Cerebellar nuclear complex (tissue), 1 donor: ENCODE measurements at regions not wholly inside any gene's neighbourhood (a gene's known extent, or its start where the extent isn't known, plus 50 kb on each side); places are given as distances from the start of the nearest gene placed in this dataset.
"Not testable (repeated sequence)": the region's sequence is repeated elsewhere in the genome, so short reads cannot be mapped to it uniquely, and the experiment has no call there.

Experiments used
- DNase-seq, 2 experiments: peaks; one replicate each; lab custom pipeline; 2025; lab: John Stamatoyannopoulos, UW

DNA sequence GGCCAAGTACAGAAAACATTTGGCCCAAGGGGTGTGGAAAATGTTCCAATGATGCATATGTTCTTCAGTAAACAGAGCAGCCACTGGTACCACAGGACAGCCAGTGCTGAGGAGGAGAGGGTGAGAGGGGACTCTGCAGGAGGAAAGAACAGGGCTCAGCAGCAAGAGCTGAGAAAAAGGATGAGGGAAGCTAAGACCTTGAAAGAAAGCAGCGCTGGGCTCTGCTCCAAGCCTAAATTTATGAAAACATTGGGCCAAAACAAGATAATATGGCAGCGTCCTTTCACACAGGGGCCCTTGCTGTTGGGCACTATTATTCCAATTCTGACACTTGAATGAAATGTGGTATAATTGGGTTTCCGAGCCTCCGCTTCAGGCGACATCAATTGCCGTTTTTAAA is 939.0 kb upstream of the FANCL start:
- DNase-seq = no peak

DNA sequence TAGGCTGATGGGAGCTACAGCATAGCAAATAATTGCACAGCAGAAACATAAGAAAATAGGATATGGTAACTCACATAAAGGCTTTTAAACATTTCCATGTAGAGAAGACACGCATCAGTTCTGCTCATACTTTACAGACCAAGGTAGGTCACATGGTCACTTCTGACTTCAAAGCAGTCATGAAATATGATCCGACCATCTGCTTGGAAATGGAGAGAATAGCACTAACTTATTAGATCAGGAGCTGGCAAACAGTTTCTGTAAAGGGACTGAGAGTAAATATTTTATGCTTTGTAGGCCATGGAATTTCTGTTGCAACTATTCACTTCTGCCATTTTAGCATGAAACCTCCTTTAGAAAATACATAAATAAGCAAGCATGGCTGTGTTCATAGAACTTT is 936.6 kb upstream of the FANCL start:
- DNase-seq = no peak

DNA sequence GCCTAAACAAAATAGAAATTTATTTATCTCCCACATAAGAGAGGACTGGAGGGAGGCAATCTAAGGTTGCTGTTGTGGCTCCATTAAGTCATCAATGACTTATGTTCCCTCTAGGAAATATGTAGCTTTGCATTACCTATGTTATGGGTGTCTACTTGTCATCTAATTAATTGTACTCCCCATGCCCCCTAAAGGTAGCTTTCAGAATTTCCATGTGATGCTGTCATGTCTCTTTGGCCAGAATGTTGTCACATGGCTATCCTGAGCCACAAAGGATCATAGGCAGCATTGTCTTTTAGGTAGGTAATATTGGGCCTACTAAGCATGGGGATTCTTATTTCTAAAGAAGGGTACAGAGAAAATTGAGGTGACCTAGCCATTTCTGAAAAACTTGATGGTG is 935.6 kb upstream of the FANCL start:
- no peak for DNase-seq

DNA sequence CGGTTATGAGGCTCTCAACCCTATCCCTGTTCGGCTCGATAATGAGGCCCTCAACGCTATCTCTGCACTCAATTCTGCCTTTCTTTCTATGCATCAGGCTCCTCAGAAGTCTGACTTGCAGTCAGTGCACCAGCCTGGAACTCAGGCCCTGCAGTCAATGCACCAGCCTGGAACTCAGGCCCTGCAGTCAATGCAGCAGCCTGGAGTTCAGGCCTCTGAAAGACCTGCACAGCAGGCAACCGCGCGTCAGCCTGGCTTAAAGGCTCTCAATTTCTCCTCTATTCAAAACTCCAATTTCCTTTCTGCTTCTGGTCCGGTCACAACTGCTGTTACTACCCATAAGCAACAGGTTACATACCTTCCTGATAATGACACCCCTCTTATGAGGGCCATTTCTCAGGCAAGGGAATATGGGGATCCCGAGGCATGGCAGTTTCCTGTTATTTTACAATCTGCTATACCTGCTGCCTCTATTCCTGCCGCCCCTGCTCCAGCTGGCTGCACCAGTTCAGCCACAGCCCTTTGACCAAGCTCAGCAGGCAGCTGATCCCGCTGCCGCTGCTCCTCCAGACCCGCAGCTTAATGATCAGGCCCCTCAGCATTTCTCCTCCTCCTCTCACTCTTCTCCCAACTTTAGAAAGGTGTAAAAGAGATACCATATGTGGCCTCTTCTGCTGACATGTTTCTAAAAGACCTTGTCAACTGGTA is 933.6 kb upstream of the FANCL start:
- DNase-seq = no peak

DNA sequence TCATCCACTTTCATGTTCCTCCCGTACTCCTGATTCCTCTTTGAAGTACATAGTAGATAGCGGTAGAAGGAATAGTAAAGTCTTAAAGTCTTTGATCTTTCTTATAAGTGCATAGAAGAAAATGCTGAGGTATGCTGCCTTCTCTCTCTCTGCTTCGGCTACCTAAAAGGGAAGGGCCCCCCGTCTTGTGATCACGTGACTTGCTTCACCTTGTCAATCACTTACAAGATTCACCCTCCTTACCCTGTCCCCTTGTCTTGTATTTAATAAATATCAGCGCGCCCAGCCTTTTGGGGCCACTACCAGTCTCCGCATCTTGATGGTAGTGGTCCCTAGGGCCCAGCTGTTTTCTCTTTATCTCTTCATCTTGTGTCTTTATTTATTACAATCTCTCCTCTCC is 932.2 kb upstream of the FANCL start:
- DNase-seq = no peak

DNA sequence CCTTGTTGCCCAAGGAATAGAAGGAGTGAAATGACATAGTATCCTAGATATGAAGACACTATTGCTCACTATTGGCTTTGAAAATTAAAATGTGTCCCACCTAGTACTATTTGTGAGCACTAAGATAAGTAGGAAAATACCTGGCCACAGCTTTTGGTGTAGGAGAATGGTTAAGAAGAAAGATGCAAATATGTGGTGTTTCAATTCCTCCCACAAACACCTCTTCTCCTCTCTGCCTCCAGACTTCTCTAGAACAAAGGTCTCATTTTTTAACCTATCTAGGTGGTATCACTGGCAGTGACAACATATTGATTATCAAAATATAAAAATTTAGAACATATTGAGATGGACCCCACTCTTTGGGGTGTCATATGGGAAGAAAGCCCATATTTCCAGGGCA is 929.9 kb upstream of the FANCL start:
- no peak for DNase-seq

DNA sequence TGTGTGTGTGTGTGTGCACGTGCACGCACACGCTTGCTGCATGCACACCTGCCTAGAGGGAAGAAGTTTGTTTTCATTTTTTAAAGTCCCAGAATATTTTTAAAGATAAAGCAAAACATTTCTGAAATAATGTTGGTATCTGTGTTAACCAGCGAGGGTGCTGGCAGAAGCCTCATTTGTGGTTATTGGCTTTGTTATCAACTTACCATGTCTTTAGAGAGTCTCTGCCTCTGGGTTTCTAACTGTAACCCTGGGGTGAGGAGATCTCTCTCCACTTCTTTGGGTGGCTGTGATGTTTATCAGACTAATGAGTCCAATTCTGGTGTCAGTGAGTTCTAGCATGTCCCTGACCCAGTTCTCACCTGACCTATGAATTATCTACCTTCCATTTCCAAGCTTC is 927.6 kb upstream of the FANCL start:
- no peak for DNase-seq

DNA sequence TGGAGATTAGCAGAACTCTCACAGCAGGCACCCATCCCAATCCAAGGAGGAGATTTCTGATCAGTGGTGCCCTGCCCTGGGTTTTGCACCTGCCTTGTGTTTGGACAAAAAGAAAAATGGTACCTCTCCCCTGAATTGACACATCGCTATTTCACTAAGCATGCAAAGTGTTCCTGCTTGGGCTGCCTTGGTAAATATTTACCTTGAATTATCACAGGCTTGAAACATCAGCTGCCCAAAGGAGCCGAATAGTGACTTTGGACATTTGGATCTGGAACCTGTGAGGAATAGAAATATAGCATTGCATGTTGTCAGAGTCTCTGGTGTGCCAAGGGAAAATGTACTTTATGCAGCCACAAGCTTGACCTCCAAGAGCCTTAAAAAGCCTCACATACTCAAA is 926.4 kb upstream of the FANCL start:
- DNase-seq = no peak

DNA sequence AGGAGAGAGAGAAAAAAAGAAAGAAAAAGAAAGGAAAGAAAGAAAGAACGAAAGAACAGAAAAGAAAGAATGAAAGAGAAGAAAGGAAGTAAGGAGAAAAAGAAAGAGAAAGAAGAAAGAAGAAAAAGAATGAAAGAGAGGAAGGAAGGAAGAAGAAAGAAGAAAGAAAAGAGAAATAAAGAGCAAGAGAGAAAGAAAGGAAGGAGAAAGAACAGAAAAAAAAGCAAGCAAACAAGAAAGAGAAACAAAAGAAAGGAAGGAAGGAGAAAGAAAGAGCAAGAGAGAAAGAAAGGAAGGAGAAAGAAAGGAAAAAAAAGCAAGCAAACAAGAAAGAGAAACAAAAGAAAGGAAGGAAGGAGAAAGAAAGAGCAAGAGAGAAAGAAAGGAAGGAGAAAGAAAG is 916.8 kb upstream of the FANCL start:
- not testable (repeated sequence) for DNase-seq

DNA sequence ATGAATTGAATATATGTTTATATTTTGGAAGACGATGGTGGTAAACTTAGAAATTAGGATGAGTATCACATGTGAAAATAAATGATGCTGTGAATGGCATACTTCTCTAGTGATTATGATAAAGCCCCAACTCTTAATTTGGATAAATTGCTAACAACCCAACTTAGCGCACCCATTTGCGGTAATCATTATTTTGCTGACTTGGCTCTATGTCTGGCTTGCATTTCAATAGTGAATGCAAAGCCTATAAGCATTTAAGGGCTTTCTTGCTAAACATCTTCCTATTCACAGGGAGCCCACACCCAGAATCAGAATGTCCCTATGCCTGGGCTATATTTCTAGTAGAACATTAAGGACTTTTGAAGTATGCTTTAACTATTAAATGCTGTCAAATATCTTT is 910.7 kb upstream of the FANCL start:
- no peak for DNase-seq

DNA sequence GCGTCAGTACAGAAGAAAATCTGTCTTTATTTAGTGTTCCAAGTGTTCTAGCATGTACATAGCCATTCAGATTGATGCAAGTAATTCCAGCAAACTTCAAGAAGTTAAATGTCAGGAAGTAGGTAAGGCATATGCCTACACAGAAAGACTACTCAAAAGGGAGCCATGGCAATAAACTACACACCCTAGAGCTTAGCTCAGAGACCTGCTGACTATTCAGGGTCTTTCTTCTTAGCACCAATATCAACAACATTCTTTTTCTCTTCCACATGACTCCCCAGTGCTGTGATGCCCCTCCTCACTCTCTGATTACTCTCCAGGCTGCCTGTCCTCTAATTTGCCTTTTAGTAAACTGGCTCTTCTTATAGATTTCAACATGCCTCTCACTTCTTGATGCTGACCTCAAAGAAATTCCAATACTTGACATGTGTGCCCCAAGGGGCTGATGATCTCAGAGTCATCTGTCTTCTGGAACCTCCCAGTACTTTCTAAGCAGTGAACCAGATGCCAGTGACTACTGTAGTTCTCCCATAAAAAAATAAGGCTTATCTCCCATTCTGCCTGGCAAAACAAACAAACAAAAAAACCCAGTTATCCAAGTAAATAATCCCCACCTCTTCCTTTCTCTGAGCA is 909.2 kb upstream of the FANCL start:
- no peak for DNase-seq

DNA sequence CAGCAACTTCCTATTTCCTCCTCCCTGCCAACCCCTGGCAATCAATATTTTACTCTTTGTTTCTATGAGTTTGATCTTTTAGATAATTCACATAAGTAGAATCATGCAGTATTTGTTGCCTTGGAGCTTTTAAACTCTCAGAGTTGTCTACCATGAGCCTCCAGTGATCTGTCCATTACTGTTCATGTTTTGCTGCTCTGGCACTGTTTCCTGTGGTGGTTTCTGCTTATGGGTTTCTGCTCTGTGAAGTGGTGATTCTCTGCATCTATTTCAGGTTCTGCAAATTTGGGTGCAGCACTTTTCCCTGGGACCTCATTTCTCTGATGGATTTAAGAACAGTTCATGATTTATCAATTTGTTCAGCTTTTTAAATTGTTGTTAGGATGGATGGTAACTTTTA is 908.1 kb upstream of the FANCL start:
- DNase-seq = no peak

DNA sequence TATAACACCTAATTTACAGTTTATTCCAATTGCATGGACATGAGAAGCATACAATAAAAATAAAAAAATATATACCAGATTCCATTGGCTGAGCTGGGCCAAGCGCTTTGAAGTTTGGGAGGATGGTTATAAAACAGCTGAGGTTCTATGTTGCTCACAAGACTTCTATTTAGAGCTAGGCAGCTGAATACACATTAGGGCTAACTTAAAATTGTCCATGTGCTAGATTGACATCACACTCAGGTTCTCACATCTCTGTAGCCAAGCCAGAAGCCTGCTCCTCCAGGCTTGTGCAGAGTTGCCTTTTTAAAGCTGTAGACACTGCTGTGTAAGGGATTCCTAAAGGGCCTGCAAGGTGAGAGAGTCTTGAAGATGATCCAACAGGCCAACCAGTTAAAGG is 871.1 kb upstream of the FANCL start:
- no peak for DNase-seq

DNA sequence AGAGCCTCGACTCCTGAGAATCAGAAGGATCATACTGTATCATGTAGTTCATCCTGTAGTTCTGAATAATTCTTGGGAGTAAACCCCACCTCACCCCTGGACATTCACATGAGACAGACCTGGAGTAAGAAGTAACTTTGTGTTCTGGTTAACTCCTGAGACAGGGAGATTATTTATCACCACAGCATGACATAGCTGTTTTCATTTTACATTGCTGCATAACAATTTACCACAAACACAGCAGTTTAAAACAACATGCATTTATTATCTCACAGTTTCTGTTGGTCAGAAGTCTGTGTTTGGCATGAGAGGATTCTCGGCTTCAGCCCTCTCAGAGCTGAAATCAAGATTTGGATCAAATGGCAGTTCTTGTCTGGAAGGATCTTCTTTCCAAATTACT is 855.8 kb upstream of the FANCL start:
- DNase-seq = no peak

DNA sequence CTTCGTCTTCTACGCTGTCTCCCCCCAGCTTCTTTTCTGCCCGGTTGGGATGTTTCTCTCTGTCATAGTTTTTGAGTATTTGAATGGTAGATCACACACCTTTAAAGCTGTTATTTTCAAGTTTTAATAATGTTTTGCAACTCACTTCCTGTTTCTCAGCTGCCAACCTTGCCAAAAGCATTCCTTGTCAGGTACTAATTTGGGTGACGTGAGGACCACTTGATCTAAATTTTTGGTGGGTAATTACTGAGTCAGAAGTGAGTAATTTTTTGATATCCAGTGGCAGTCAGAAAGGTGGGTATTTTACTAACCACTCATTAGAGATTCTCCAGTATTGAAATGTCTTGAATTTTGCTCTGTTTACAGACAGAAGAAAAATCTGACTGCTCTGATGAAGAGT is 852.4 kb upstream of the FANCL start:
- DNase-seq = no peak

DNA sequence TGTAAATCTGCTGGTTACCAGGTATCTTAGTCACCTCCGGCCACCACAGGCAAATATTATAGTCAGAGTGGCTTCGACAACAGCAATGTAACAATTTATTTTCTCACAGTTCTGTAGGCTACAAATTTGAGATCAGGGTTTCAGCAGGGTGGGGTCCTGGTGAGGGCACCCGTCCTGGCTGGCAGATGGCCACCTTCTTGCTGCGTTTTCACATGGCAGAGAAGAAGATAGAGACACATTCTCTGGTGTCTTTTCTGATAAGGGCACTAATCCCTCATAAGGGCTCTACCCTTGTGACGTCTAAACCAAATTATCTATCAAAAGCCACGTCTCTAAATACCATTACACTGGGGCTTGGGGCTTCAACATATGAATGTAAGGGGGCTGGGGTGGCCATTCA is 843.2 kb upstream of the FANCL start:
- no peak for DNase-seq

DNA sequence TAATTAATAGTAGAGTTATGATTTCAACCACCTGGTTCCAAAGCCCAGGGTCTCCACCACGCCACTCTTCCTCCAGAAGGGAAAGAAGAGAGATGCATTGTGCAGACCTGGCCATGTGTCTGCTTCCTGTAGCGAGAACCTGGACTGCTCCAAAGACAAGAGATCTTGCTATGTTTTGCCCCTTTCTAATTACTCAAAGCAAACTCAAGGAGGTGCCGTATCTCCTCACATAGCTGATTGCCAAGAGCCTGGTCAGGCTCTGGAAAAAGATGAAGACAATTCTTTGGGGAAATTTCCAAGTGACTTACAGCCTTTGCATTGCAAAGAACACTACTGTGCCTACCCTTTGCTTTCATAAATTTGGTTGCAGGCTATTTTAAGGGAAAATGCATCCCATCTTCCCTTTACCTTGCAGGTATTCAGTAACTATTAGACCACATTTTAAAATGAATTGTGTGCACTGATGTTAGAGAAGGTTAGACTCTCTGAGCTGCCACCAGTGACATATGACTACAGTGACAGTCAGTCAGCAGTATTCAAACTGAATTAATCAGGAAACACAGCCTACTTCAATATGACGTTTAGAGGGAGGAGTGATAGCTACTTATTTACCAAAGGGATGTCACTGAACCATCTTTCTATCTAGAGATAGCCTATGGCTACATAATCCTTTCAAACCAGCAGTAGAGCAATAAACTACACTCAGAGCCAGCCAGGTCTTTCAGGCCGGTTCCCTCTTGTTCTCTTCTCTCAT is 842.1 kb upstream of the FANCL start:
- DNase-seq = no peak

DNA sequence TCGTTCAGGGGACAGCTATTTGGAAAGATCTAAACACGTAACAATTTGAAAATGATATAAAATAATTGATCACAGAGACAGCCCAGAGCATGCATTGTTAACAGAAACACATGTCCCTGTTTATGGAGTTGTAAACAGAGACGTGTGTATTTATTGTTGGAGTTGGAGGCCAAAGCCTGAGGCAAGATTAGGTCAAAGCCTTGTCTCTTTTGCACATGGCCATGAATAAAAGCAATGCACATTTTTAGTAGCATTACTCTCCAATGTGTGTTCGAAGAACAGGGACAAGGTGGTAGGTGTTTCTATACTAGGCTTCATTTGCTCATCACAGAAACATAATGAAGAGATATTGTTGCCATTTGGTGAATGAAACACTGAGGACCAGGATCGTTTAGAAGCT is 841.5 kb upstream of the FANCL start:
- no peak for DNase-seq

DNA sequence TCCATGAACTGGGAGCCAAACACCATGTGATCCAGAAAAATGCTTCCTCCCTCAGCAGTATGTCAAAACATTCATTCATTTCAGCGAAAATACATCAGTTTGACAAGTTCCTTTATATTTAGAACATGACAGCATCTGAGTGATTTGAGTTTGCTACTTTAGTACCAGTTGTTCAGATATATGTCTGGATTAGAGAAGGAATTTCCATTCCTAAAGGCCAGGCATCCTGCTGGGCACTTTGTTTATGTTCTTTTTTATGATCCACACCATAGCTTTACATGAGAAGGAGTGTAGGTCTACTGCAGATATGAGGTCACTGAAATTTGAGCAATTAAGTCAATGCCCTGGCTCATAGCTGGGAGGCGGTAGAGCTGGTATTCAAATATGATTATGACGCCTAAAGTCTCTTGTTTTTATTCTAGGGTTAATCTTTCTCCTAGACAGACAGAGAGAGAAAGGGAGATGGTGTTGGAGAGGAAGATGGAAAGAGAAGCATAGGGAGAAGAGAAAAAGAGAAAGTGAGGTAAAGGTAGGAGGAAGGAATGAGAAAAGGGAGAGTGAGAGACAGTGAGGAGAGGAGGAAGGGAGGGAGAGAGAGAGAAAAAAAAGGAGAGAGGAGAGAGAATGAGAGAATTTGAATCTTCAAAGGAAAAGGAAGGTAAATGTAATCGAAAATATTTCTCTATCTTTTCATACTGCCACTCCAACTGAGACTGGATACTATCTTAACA is 839.5 kb upstream of the FANCL start:
- no peak for DNase-seq

DNA sequence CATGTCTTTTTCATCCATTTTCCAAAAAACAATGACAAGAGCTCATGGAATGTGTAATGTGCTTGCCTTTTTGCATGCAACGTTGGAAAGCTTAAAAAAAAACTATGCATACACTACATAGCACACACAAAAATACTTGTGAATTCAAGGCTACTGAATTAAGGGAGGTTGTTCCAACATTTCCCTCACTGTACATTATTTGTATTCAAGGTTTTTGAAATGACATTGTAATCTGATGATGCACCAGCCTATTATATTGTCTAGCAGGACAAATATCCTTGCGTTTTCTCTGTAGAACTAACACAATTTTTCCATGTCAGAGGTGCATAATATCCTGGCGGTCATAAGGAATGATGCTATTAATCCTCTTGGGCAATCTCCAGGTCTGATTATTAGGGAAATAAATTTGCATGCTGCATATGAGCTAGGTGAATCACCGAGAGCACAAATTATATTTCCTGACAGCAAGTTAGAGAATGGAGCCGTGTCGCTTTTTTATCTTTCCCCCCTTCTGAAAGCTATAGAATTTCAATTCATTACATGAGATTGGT is 836.9 kb upstream of the FANCL start:
- DNase-seq = no peak

DNA sequence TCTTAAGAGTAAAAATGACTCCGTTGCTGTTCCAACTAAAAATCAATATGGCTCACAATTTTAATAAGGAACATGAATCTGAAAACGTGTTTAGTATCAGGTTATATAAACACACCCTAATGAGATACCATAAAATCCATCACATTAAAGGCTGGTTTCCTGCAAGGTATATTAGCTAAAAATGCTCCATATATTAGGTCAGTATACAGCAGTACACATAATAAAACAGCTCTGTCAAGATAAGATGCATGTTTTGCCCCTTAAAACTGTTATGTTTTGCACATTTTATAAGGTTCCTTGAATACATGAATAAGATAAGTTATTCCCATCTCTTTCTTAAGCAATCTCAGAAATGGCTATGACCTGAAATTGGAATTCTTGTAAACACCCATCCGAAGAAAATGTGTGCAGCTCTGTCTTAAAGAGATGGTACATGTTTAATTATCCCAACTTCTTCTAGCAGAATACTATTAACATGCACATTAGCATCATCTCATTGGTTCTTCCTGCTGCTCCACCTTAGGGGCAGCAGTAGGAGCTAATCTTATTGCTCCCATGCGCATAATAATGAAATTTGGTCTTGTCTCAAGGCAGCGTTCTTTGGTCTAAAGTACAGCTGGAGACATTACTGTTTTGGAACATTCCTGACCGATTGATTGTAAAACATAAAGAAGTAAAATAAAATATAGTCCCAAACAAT is 836.1 kb upstream of the FANCL start:
- DNase-seq = no peak

DNA sequence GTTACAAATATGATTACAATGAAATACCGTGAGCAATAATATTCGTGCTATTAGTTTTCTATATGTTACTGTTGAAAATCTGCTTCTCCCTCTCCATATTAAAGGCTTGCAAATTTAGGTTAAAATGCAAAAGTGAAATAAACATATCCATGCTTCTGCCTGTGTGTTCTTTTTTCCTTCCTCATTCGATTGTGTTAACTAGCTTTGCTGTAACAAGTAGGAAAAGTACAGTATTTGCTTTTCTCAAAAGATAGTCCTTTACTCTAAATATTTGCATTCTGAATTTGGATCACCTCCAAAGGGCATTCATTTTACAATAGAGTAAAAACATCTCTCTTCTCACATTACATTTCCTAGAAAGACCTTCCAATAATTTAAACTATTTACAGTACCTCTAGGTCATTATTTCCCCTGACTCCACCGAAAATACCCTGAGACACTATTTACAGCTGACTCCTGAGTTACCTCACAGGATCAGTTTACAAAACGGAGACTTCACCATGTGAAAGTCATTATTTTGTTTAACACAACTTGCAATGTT is 835.0 kb upstream of the FANCL start:
- DNase-seq = no peak
